Pancreas (tissue), 10 donors: ENCODE measurements at regions not wholly inside any gene's neighbourhood (a gene's known extent, or its start where the extent isn't known, plus 50 kb on each side); places are given as distances from the start of the nearest gene placed in this dataset.
A peak's percentile ranks its signal among the peaks of the same experiment; 100 is the strongest.
"Not testable (repeated sequence)": the region's sequence is repeated elsewhere in the genome, so short reads cannot be mapped to it uniquely, and the experiment has no call there.

ENCODE experiments used
- ATAC-seq, 4 donors: fragments of 200-7000 bp; cut with Tn5 transposase; one replicate each; pipeline versions ENCODE4 v1.8.0 to v1.9.1; 2020; ENCODE audit warnings: mild to moderate bottlenecking in 4 of 4, moderate library complexity in 4 of 4
- DNase-seq, 6 donors: peaks; one replicate each; pipeline ENCODE4 v3.0.0-alpha.2; 2020
- FAIRE-seq: peaks from 2 replicates; lab custom pipeline; 2012; peaks lifted over from hg19 to GRCh38; lab: Jason Lieb, UNC
- H3K27ac ChIP-seq, 4 donors: fragments of 200-600 bp; sonication (generic); 1 replicate in 3 of 4; 2 replicates in 1 of 4; pipeline versions ENCODE4 v1.5.0 to v1.8.0; 2020
- H3K27me3 ChIP-seq, 4 donors: fragments of 200-600 bp; one replicate each; pipeline ENCODE4 v1.8.0; 2021
- H3K36me3 ChIP-seq, 3 donors: fragments of 200-600 bp; sonication (generic) in 1 of 3; one replicate each; pipeline versions ENCODE4 v1.5.0 to v1.8.0; 2020 to 2021
- H3K4me1 ChIP-seq, 3 donors: fragments of 200-600 bp; one replicate each; pipeline ENCODE4 v1.8.0; 2021
- H3K4me3 ChIP-seq, 4 donors: fragments of 200-600 bp; sonication (generic) in 2 of 4; one replicate each; pipeline versions ENCODE4 v1.5.0 to v1.8.0; 2020 to 2021
- H3K9me3 ChIP-seq, 4 donors: fragments of 200-600 bp; one replicate each; pipeline ENCODE4 v1.8.0; 2021
- CTCF ChIP-seq, 4 donors: fragments of 200-600 bp; sonication (generic) in 3 of 4; IDR thresholded peaks; one replicate each; pipeline versions ENCODE4 v1.5.0 to v1.8.0; 2021; ENCODE audit warnings: antibody characterized with exemption in 4 of 4
- WGBS, 2 donors: extraction: QIAGEN DNeasy Blood & Tissue Kit; methylation state at CpG; one replicate each; pipeline ENCODE4 v1.1.7; 2013; 5-methylcytosine and 5-hydroxymethylcytosine counted together
- intact Hi-C, 3 donors: fragments of 100-400 bp; cut with DNase I; formaldehyde crosslinking; loops; one replicate each; pipeline versions ENCODE4 v1.11.1 to v1.14.2; 2022
- donor health status: healthy with polysubstance abuse.
- donor health status: DM: no; HTN: no; CAD: no; lungs with moderate emphysema.
- donor health status: DM: no; HTN: no; CAD: no.
- donor health status: control.
- donor health status: control.
- donor health status: Bipolar disorder and iron deficiency.
- donor health status: DM: yes; HTN: yes; CAD: no.
- donor health status: DM: no; HTN: no; CAD: no.
- donor health status: DM: no; HTN: no; CAD: no.
- donor health status: DM: yes; HTN: yes; CAD: no.

- H3K4me1 ChIP-seq, result no peaks in the 10 kb centered on the region
- no peak for TF ChIP-seq CTCF (IDR thresholded peaks at IDR 0.05)
- H3K9me3 ChIP-seq, result no peaks in the 10 kb centered on the region
- H3K27me3 ChIP-seq, result no peaks in the 10 kb centered on the region
- H3K27ac ChIP-seq, result no peak overlapping the region
- intact Hi-C loops, result no loop called here
- FAIRE-seq (no peak), ATAC-seq (no peak), DNase-seq (no peak)
- H3K36me3 ChIP-seq, result no peaks in the 10 kb centered on the region
- H3K4me3 ChIP-seq, result no peak overlapping the region
These were observed 1616.0 kb downstream of the KHDRBS2 start for GRCh38 chr6:60670036-60670435.

DNA sequence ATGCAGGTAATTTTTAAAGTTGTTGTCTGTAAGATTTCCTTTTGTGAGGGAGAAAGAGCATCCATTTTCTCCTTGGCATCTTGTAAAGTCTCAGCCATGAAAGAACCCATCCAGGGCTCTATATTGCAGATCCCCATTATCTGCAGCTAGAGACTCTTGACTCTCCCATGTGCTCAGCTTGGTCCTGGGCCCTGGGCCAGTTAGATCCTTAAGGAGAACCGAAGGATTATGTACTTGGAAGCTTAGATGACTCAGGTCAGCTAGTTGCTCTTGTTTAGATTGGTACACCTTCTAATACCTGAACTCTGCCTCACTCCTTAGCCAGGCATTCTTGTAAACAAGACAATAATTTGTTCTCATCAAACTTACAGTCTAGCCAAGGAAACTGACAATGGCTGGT lies 1617.6 kb downstream of the KHDRBS2 start:
- intact Hi-C loops, result no loop called here

DNA sequence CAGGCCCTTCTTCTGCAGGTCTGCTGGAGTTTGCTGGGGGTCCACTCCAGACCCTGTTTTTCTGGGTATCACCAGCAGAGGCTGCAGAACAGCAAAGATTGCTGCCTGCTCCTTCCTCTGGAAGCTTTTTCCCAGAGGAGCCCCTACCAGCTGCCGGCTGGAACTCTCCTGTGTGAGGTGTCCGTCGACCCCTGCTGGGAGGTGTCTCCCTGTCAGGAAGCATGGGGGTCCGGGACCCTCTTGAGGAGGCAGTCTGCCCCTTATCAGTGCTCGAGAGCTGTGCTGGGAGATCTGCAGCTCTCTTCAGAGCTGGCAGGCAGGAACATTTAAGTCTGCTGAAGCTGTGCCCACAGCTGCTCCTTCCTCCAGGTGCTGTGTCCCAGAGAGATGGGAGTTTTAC lies 1622.8 kb downstream of the KHDRBS2 start:
- intact Hi-C loops, H3K27ac ChIP-seq, FAIRE-seq, H3K4me1 ChIP-seq, ATAC-seq, H3K36me3 ChIP-seq, H3K27me3 ChIP-seq, H3K4me3 ChIP-seq, H3K9me3 ChIP-seq: not testable (repeated sequence)
- 43 to 56% methylated on average over 5 of the region's 5 CpGs for WGBS, 2 donors
- peak in 1 of 6 donors; percentile 27 for DNase-seq

More for the DNA sequence above, 1617.6 kb downstream of the KHDRBS2 start:
- Histone ChIP-seq H3K27me3 (no peaks in the 10 kb centered on the region), H3K4me1 (no peaks in the 10 kb centered on the region), H3K27ac (no peak overlapping the region), H3K36me3 (no peaks in the 10 kb centered on the region), H3K4me3 (no peak overlapping the region), H3K9me3 (no peaks in the 10 kb centered on the region)
- FAIRE-seq, result no peak
- TF ChIP-seq CTCF (IDR thresholded peaks at IDR 0.05), result no peak
- DNase-seq, result no peak
- no peak for ATAC-seq
- 20 to 28% methylated on average over 1 of the region's 1 CpG for WGBS, 2 donors

DNA sequence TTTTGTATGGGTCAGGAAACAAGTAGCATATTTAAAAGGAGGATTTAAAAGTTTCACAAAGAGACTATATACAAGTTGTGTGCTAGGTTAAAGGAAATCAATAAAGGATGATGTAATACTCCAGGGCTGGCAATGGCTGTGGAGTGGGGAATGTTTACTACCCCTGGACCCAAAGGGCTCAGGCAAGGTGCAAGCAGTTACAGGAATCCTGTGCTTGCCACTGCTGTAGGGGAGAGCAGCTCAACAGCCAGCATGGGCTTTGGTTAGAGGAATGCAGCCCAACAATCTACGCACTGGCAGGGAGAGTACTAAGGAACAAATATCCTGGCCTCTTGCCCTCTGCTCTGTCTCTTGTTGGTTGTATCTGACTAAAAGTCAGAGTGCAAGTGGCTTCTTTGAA lies 1642.2 kb downstream of the KHDRBS2 start:
- intact Hi-C loops, result no loop called here
- no peak for FAIRE-seq
- Histone ChIP-seq H3K4me1 (no peaks in the 10 kb centered on the region), H3K9me3 (no peaks in the 10 kb centered on the region), H3K27me3 (no peaks in the 10 kb centered on the region), H3K4me3 (no peak overlapping the region), H3K27ac (no peak overlapping the region), H3K36me3 (no peaks in the 10 kb centered on the region)
- DNase-seq, result no peak
- WGBS, 2 donors, result 46 to 60% methylated on average over 1 of the region's 1 CpG
- ATAC-seq, result no peak
- TF ChIP-seq CTCF (IDR thresholded peaks at IDR 0.05), result no peak

- H3K9me3 ChIP-seq, FAIRE-seq, H3K36me3 ChIP-seq, H3K27ac ChIP-seq, DNase-seq, intact Hi-C loops, ATAC-seq, H3K4me1 ChIP-seq, H3K4me3 ChIP-seq, H3K27me3 ChIP-seq: not testable (repeated sequence)
These were observed 1646.8 kb downstream of the KHDRBS2 start for GRCh38 chr6:60639185-60639584.
